Psoas muscle (tissue), 7 donors: ENCODE measurements at regions not wholly inside any gene's neighbourhood (a gene's known extent, or its start where the extent isn't known, plus 50 kb on each side); places are given as distances from the start of the nearest gene placed in this dataset.

Experiments used
- ATAC-seq, 4 donors: fragments of 200-7000 bp; cut with Tn5 transposase; one replicate each; pipeline ENCODE4 v1.9.1; 2020; ENCODE audit warnings: moderate library complexity in 3 of 4, mild to moderate bottlenecking in 2 of 4
- DNase-seq, 2 donors: peaks; one replicate each; pipeline ENCODE4 v3.0.0-alpha.2; 2020
- H3K27ac ChIP-seq: fragments of 200-600 bp; one replicate; pipeline ENCODE4 v1.8.0; 2022
- H3K27me3 ChIP-seq, 3 donors: fragments of 200-600 bp in 1 of 3; one replicate each; pipeline versions ENCODE4 v1.6.1 to v1.8.0; 2013 to 2022; ENCODE audit warnings: low read length in 2 of 3, mild to moderate bottlenecking in 2 of 3, moderate library complexity in 1 of 3; ENCODE audit not compliant: insufficient read depth in 3 of 3
- H3K36me3 ChIP-seq, 2 donors: fragments of 200-600 bp in 1 of 2; one replicate each; pipeline versions ENCODE4 v1.6.1 to v1.8.0; 2013 to 2022; ENCODE audit warnings: low read depth in 1 of 2, mild to moderate bottlenecking in 1 of 2, moderate library complexity in 1 of 2; ENCODE audit not compliant: insufficient read depth in 1 of 2
- H3K4me1 ChIP-seq: fragments of 200-600 bp; one replicate; pipeline ENCODE4 v1.8.0; 2022
- H3K4me3 ChIP-seq: fragments of 200-600 bp; one replicate; pipeline ENCODE4 v1.8.0; 2022; ENCODE audit warnings: mild to moderate bottlenecking
- H3K9me3 ChIP-seq: fragments of 200-600 bp; one replicate; pipeline ENCODE4 v1.8.0; 2022
- WGBS, 3 donors: extraction: QIAGEN DNeasy Blood & Tissue Kit; methylation state at CpG; one replicate each; pipeline versions ENCODE4 v1.1.6 to v1.1.7; 2013; 5-methylcytosine and 5-hydroxymethylcytosine counted together
- intact Hi-C, 2 donors: fragments of 100-400 bp; cut with DNase I; formaldehyde crosslinking; loops; one replicate each; pipeline versions ENCODE4 v1.11.0 to v1.14.2; 2022
- TF ChIP-seq, protein P1 (sequence below): fragments of 200-600 bp; IDR thresholded peaks from one replicate; pipeline ENCODE4 v1.8.0; 2022; ENCODE audit warnings: antibody characterized with exemption
- donor health status: healthy with polysubstance abuse.
- donor health status: DM: no; HTN: no; CAD: no; lungs with moderate emphysema.
- donor health status: Bipolar disorder and iron deficiency.
- donor health status: healthy.
- donor health status: DM: yes; HTN: yes; CAD: no.
- donor health status: DM: no; HTN: no; CAD: no.
- donor health status: DM: yes; HTN: yes; CAD: no.

DNA sequence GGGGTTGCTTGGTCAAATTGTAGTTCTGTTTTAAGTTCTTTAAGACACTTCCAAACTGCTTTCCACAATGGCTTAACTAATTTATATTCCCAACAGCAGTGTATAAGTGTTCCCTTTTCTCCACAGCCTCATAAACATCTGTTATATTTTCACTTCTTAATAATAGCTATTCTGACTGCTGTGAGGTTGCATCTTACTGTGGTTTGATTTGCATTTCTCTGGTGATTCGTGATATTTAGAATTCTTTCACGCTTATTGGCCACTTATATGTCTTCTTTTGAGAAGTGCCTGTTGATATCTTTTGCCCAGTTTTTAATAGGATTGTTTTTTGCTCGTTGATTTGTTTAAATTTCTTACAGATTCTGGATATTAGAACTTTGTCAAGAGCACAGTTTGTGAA, 278.6 kb upstream of the ITM2A start:
- Histone ChIP-seq H3K4me1 (no peaks in the 10 kb centered on the region), H3K36me3 (no peaks in the 10 kb centered on the region), H3K27ac (no peak overlapping the region), H3K9me3 (no peaks in the 10 kb centered on the region), H3K4me3 (no peak overlapping the region), H3K27me3 (peaks cover 0 to 4% (median 0%) of the 10 kb centered on the region in 3 donors)
- ATAC-seq (no peak), DNase-seq (no peak)
- WGBS, 3 donors: 40 to 58% (median 51%) methylated on average over 3 of the region's 3 CpGs
- intact Hi-C loops: no loop called here
- TF ChIP-seq, protein P1, sequence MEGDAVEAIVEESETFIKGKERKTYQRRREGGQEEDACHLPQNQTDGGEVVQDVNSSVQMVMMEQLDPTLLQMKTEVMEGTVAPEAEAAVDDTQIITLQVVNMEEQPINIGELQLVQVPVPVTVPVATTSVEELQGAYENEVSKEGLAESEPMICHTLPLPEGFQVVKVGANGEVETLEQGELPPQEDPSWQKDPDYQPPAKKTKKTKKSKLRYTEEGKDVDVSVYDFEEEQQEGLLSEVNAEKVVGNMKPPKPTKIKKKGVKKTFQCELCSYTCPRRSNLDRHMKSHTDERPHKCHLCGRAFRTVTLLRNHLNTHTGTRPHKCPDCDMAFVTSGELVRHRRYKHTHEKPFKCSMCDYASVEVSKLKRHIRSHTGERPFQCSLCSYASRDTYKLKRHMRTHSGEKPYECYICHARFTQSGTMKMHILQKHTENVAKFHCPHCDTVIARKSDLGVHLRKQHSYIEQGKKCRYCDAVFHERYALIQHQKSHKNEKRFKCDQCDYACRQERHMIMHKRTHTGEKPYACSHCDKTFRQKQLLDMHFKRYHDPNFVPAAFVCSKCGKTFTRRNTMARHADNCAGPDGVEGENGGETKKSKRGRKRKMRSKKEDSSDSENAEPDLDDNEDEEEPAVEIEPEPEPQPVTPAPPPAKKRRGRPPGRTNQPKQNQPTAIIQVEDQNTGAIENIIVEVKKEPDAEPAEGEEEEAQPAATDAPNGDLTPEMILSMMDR: no peak

DNA sequence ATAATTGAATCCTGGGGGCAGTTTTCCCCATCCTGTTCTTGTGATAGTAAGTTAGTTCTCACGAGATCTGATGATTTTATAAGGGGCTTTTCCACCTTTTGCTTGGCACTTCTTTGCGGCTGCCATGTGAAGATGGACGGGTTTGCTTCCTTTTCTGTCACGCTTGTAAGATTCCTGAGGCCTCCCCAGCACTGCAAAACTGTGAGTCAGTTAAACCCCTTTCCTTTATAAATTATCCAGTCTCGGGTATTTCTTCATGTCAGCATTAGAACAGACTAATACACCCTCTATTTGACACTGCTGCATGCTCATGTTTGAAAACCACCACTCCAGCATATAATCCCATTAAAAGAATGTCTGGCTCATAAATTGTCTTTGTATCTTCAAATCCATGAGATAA, 264.4 kb upstream of the ITM2A start:
- no peak overlapping the region for H3K4me3 ChIP-seq
- no peaks in the 10 kb centered on the region for H3K36me3 ChIP-seq
- H3K27me3 ChIP-seq: no peaks in the 10 kb centered on the region
- H3K27ac ChIP-seq: no peak overlapping the region
- 26 to 33% (median 27%) methylated on average over 5 of the region's 5 CpGs for WGBS, 3 donors
- H3K9me3 ChIP-seq: no peaks in the 10 kb centered on the region
- TF ChIP-seq, protein P1: no peak
- intact Hi-C loops: no loop called here
- H3K4me1 ChIP-seq: no peaks in the 10 kb centered on the region
- ATAC-seq (no peak), DNase-seq (no peak)

DNA sequence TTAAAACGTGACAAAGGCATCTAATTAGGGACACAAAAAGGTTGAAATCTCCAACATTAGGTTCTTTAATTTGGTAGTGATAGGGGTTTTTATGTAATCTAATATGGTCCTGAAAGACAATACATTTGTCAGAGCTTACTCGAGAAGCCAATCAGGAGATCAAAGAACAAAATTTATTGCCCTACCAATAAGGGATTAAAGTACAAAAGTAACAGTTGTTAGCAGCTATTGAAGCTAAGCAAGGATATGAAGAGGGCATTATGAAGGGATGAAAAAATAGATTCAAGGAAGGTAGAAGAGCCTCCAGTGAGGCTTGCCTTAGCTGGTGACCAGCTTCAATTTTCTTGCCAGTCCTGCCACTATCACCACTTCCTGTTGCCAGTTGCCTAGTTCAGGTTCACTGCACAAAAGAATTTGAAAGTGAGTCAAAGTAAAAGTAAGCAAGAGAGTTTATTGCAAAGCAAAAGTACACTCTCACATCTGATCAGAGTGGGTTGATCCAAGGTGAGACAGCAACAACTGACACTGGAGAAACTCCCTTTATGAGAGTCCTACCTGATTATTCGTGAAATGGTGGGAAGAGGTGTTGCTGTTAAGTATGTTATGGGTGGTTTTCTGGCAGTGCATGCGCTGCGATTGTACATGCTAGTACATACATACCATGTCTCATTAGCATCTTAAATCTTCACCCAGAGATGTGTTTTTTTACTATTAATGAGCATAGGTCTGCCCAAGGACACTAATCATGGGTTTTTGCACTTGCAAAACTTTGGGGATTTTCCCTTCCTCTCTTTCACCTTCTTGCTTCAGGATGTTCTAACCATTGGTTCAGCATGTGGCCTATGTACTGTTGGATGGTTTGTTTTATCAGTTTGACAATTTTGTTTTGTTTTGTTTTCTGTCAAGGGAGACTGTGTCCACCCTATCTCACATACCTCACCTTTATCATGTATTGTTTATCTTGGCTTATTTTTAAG, 263.2 kb upstream of the ITM2A start:
- DNase-seq: no peak
- TF ChIP-seq, protein P1: no peak
- H3K36me3 ChIP-seq: no peaks in the 10 kb centered on the region
- no peak overlapping the region for H3K4me3 ChIP-seq
- H3K4me1 ChIP-seq: no peaks in the 10 kb centered on the region
- no peaks in the 10 kb centered on the region for H3K27me3 ChIP-seq
- no peak overlapping the region for H3K27ac ChIP-seq
- 47 to 68% (median 64%) methylated on average over 5 of the region's 5 CpGs for WGBS, 3 donors
- no peak for ATAC-seq
- intact Hi-C loops: no loop called here
- H3K9me3 ChIP-seq: no peaks in the 10 kb centered on the region

DNA sequence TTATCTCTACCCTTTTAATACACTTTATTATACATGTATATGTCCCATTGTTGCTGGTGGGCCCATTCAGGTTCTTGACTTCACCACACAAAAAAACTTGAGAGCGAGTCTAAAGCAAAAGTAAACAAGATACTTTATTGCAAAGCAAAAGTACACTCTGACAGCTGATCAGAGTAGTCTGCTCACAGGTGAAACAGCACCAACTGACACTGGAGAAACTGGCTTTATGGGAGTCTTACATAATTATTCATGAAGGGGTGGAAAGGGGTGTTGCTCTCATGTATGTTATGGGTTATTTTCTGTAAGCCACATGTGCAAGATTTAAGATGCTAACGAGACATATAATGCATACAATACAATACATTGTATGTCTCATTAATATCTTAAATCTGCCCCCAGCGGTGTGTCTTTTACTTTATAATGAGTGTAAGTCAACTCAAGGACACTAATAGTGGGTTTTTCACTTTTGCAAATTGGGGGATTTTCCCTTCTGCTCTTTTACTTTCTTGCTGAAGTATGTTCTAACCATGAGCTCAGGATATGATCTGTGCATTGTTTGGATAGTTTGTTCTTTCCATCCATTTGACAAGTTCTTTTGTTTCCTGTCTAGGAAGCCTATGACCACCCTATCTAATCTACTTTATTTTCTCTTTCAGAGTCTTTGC, 256.1 kb upstream of the ITM2A start:
- H3K27me3 ChIP-seq: no peaks in the 10 kb centered on the region
- TF ChIP-seq, protein P1: no peak
- ATAC-seq: no peak
- intact Hi-C loops: no loop called here
- no peaks in the 10 kb centered on the region for H3K4me1 ChIP-seq
- H3K4me3 ChIP-seq: no peak overlapping the region
- 61 to 92% (median 73%) methylated on average over 3 of the region's 3 CpGs for WGBS, 3 donors
- H3K36me3 ChIP-seq: no peaks in the 10 kb centered on the region
- no peaks in the 10 kb centered on the region for H3K9me3 ChIP-seq
- DNase-seq: no peak
- no peak overlapping the region for H3K27ac ChIP-seq
